WTC11 (cell line): ENCODE measurements at regions not wholly inside any gene's neighbourhood (a gene's known extent, or its start where the extent isn't known, plus 50 kb on each side); places are given as distances from the start of the nearest gene placed in this dataset.
"Not testable (repeated sequence)": the region's sequence is repeated elsewhere in the genome, so short reads cannot be mapped to it uniquely, and the experiment has no call there.

Experiments used
- ATAC-seq: fragments of 200-7000 bp; cut with Tn5 transposase; 2 replicates; pipeline ENCODE4 v1.10.0; 2021; ENCODE audit warnings: mild to moderate bottlenecking, moderate library complexity
- CTCF ChIA-PET: fragments of 300-600 bp; sonication (Branson Sonifier 250); formaldehyde crosslinking; loops from one replicate; lab custom pipeline; 2021; ENCODE audit warnings: antibody characterized with exemption; lab: Charles Lee
- POLR2A ChIA-PET: fragments of 350-600 bp; sonication (Branson Sonifier 250); formaldehyde crosslinking; loops from one replicate; lab custom pipeline; 2021; ENCODE audit warnings: antibody characterized with exemption; lab: Charles Lee
- DNase-seq: peaks from one replicate; pipeline ENCODE4 v3.0.0; 2021; ENCODE audit warnings: low spot score
- H3K27ac Mint-ChIP-seq: 2 replicates; pipeline ENCODE4 v1.8.0; 2021; ENCODE audit warnings: mixed read lengths
- H3K27me3 Mint-ChIP-seq: 2 replicates; pipeline ENCODE4 v1.8.0; 2021; ENCODE audit warnings: low read depth, mild to moderate bottlenecking, moderate library complexity, mixed read lengths
- H3K36me3 Mint-ChIP-seq: 2 replicates; pipeline ENCODE4 v1.8.0; 2021; ENCODE audit warnings: mixed read lengths
- H3K4me1 Mint-ChIP-seq: 2 replicates; pipeline ENCODE4 v1.8.0; 2022; ENCODE audit warnings: mixed read lengths
- H3K4me3 Mint-ChIP-seq: 2 replicates; pipeline ENCODE4 v1.8.0; 2021; ENCODE audit warnings: mild to moderate bottlenecking, moderate library complexity, mixed read lengths
- H3K9me3 Mint-ChIP-seq: 2 replicates; pipeline ENCODE4 v1.8.0; 2021; ENCODE audit warnings: mixed read lengths
- CBFB ChIP-seq: sonication (generic); formaldehyde crosslinking; IDR thresholded peaks from 2 replicates; pipeline ENCODE4 v1.8.1; 2022; ENCODE audit warnings: mild to moderate bottlenecking, low read depth, missing genetic modification reagents
- CREB1 ChIP-seq: sonication (generic); formaldehyde crosslinking; IDR thresholded peaks from 2 replicates; pipeline ENCODE4 v1.8.0; 2023; ENCODE audit warnings: mild to moderate bottlenecking, missing genetic modification reagents
- GRHL2 ChIP-seq: fragments of 250-450 bp; sonication (Bioruptor Pico); IDR thresholded peaks from 2 replicates; pipeline ENCODE4 v1.8.0; 2022; ENCODE audit warnings: mild to moderate bottlenecking, moderate library complexity; ENCODE audit not compliant: insufficient replicate concordance, severe bottlenecking
- MYBL2 ChIP-seq: sonication (generic); formaldehyde crosslinking; IDR thresholded peaks from 2 replicates; pipeline ENCODE4 v1.8.1; 2023; ENCODE audit warnings: mild to moderate bottlenecking, moderate library complexity, missing genetic modification reagents
- NFE2L1 ChIP-seq: sonication (generic); formaldehyde crosslinking; IDR thresholded peaks from 2 replicates; pipeline ENCODE4 v1.8.1; 2023; ENCODE audit warnings: missing genetic modification reagents
- NFYB ChIP-seq: sonication (generic); formaldehyde crosslinking; conservative IDR thresholded peaks from 2 replicates; pipeline ENCODE4 v1.8.0; 2022; ENCODE audit warnings: low read depth, missing genetic modification reagents
- NR1H2 ChIP-seq: sonication (generic); formaldehyde crosslinking; IDR thresholded peaks from 2 replicates; pipeline ENCODE4 v1.9.0; 2021; ENCODE audit warnings: mild to moderate bottlenecking, moderate library complexity, missing genetic modification reagents
- RORB ChIP-seq: fragments of 250-450 bp; sonication (Bioruptor Pico); IDR thresholded peaks from 2 replicates; pipeline ENCODE4 v1.9.0; 2021; ENCODE audit warnings: mild to moderate bottlenecking
- SMAD3 ChIP-seq: sonication (generic); formaldehyde crosslinking; IDR thresholded peaks from 2 replicates; pipeline ENCODE4 v1.8.0; 2022; ENCODE audit warnings: missing genetic modification reagents, mild to moderate bottlenecking, borderline replicate concordance
- SMAD4 ChIP-seq: sonication (generic); formaldehyde crosslinking; IDR thresholded peaks from 2 replicates; pipeline ENCODE4 v1.8.0; 2022; ENCODE audit warnings: mild to moderate bottlenecking, missing genetic modification reagents
- SOX15 ChIP-seq: fragments of 250-450 bp; sonication (Bioruptor Pico); IDR thresholded peaks from 2 replicates; pipeline ENCODE4 v1.9.0; 2021; ENCODE audit warnings: mild to moderate bottlenecking
- ZBTB21 ChIP-seq: sonication (generic); formaldehyde crosslinking; IDR thresholded peaks from 2 replicates; pipeline ENCODE4 v1.8.1; 2023; ENCODE audit warnings: mild to moderate bottlenecking, missing genetic modification reagents, borderline replicate concordance
- ZNF219 ChIP-seq: sonication (generic); formaldehyde crosslinking; IDR thresholded peaks from 2 replicates; pipeline ENCODE4 v1.8.0; 2023; ENCODE audit warnings: missing genetic modification reagents, mild to moderate bottlenecking, borderline replicate concordance
- ZNF263 ChIP-seq: sonication (generic); formaldehyde crosslinking; IDR thresholded peaks from 2 replicates; pipeline ENCODE4 v1.8.1; 2022; ENCODE audit warnings: low read depth, mild to moderate bottlenecking, moderate library complexity, missing genetic modification reagents
- ZNF396 ChIP-seq: fragments of 250-450 bp; sonication (Bioruptor Pico); IDR thresholded peaks from 2 replicates; pipeline ENCODE4 v1.8.0; 2021; ENCODE audit warnings: mild to moderate bottlenecking, moderate library complexity, borderline replicate concordance
- TF ChIP-seq, protein P1 (sequence below): sonication (generic); formaldehyde crosslinking; IDR thresholded peaks from 2 replicates; pipeline ENCODE4 v1.8.1; 2023; ENCODE audit warnings: mild to moderate bottlenecking, missing genetic modification reagents
- TF ChIP-seq, protein P2 (sequence below): sonication (generic); formaldehyde crosslinking; IDR thresholded peaks from 2 replicates; pipeline ENCODE4 v1.8.0; 2022; ENCODE audit warnings: mild to moderate bottlenecking, missing genetic modification reagents
- TF ChIP-seq, protein P3 (sequence below): sonication (generic); formaldehyde crosslinking; IDR thresholded peaks from 2 replicates; pipeline ENCODE4 v1.8.0; 2022; ENCODE audit warnings: mild to moderate bottlenecking, missing genetic modification reagents
- TF ChIP-seq, protein P4 (sequence below): sonication (generic); formaldehyde crosslinking; IDR thresholded peaks from 2 replicates; pipeline ENCODE4 v1.8.1; 2022; ENCODE audit warnings: mild to moderate bottlenecking, missing genetic modification reagents, moderate library complexity, borderline replicate concordance
- TF ChIP-seq, protein P5 (sequence below): fragments of 250-450 bp; sonication (Bioruptor Pico); IDR thresholded peaks from 2 replicates; pipeline ENCODE4 v1.9.0; 2021; ENCODE audit warnings: mild to moderate bottlenecking
- TF ChIP-seq, protein P6 (sequence below): fragments of 250-450 bp; sonication (Bioruptor Pico); IDR thresholded peaks from 2 replicates; pipeline ENCODE4 v2.1.2; 2022; ENCODE audit warnings: mild to moderate bottlenecking, moderate library complexity
- TF ChIP-seq, protein P7 (sequence below): sonication (generic); formaldehyde crosslinking; IDR thresholded peaks from 2 replicates; pipeline ENCODE4 v1.8.0; 2022; ENCODE audit warnings: missing genetic modification reagents

DNA sequence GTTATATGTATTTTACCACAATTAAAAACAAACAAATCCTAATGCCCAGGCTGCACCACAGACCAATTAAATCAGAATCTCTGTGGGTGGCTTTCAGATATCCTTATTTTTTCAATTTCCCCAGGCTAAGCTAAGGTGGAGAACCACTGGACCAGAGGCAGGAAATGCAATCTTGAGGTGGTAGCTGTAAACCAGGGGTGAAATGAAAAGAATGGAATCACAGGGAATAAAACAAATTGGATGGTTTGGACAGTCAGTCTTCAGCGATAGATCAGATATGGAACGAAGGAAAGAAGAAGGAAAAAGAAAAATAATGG is 215.4 kb downstream of the KCNRG start (continued):
- TF ChIP-seq, protein P1, sequence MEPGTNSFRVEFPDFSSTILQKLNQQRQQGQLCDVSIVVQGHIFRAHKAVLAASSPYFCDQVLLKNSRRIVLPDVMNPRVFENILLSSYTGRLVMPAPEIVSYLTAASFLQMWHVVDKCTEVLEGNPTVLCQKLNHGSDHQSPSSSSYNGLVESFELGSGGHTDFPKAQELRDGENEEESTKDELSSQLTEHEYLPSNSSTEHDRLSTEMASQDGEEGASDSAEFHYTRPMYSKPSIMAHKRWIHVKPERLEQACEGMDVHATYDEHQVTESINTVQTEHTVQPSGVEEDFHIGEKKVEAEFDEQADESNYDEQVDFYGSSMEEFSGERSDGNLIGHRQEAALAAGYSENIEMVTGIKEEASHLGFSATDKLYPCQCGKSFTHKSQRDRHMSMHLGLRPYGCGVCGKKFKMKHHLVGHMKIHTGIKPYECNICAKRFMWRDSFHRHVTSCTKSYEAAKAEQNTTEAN (CRISPR knock-in tag) = no peak

DNA sequence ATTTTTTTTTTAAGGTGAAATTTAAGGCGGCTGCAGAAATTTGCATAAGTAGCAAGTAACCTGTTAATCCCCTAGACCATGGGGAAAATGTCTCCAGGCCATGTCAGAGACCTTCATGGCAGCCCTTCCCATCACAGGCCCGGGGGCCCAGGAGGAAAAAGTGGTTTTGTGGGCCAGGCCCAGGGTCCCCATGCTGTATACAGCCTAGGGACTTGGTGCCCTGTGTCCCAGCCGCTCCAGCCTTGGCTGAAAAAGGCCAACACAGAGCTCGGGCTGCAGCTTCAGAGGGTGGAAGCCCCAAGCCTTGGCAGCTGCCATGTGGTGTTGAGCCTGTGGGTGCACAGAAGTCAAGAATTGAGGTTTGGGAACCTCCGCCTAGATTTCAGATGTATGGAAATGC is 218.3 kb downstream of the KCNRG start:
- POLR2A ChIA-PET, DNase-seq, CTCF ChIA-PET, H3K27ac Mint-ChIP-seq, H3K4me3 Mint-ChIP-seq, H3K9me3 Mint-ChIP-seq, ATAC-seq, H3K36me3 Mint-ChIP-seq, H3K27me3 Mint-ChIP-seq: not testable (repeated sequence)
- H3K4me1 Mint-ChIP-seq = peaks cover 30% of the 10 kb centered on the region

DNA sequence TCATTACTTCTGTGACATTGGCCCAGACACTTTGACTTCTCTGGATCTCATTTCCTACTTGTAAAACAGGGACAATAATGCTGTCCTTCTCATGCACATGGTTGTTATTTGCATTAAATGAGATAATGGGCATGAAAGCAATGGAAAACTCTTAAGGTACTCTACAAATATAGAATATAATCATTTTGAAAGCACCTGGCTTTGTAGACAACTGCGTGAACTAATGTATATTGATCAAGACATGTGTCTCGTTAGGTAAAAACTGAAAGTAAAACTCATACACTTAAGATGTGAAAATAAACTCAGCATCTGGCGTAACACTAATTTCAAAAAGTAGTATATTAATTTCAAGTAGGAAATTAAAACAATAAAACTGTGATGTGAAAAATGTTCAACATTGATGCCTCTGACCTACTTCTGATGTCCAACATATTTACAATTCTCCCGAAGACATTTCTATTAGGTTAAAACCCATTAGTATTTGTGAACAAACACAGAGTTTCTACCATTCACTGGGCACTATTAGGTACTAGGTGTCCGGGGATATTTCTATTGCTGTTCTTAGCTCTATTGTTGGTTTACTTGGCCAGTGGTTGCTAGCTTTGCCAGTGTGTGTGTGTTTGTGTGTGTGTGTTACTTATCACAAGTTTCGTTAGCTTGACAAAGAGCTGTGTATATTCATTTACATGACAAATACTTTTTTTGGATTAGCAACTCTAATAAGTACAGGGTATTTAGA is 220.5 kb downstream of the KCNRG start:
- peaks cover 10% of the 10 kb centered on the region for H3K36me3 Mint-ChIP-seq
- peaks cover 10% of the 10 kb centered on the region for H3K9me3 Mint-ChIP-seq
- peaks cover 17% of the 10 kb centered on the region for H3K4me1 Mint-ChIP-seq
- TF ChIP-seq, protein P2, sequence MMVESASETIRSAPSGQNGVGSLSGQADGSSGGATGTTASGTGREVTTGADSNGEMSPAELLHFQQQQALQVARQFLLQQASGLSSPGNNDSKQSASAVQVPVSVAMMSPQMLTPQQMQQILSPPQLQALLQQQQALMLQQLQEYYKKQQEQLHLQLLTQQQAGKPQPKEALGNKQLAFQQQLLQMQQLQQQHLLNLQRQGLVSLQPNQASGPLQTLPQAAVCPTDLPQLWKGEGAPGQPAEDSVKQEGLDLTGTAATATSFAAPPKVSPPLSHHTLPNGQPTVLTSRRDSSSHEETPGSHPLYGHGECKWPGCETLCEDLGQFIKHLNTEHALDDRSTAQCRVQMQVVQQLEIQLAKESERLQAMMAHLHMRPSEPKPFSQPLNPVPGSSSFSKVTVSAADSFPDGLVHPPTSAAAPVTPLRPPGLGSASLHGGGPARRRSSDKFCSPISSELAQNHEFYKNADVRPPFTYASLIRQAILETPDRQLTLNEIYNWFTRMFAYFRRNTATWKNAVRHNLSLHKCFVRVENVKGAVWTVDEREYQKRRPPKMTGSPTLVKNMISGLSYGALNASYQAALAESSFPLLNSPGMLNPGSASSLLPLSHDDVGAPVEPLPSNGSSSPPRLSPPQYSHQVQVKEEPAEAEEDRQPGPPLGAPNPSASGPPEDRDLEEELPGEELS (CRISPR knock-in tag) = no peak
- TF ChIP-seq SMAD4 (CRISPR knock-in tag) (no peak), SOX15 (no peak), ZBTB21 (CRISPR knock-in tag) (no peak), CREB1 (CRISPR knock-in tag) (no peak), MYBL2 (CRISPR knock-in tag) (no peak), RORB (no peak), NR1H2 (no peak), ZNF396 (no peak), NFYB (no peak), ZNF263 (no peak), SMAD3 (CRISPR knock-in tag) (no peak), ZNF219 (CRISPR knock-in tag) (no peak)
- TF ChIP-seq, protein P3, sequence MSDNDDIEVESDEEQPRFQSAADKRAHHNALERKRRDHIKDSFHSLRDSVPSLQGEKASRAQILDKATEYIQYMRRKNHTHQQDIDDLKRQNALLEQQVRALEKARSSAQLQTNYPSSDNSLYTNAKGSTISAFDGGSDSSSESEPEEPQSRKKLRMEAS = no peak
- TF ChIP-seq, protein P4, sequence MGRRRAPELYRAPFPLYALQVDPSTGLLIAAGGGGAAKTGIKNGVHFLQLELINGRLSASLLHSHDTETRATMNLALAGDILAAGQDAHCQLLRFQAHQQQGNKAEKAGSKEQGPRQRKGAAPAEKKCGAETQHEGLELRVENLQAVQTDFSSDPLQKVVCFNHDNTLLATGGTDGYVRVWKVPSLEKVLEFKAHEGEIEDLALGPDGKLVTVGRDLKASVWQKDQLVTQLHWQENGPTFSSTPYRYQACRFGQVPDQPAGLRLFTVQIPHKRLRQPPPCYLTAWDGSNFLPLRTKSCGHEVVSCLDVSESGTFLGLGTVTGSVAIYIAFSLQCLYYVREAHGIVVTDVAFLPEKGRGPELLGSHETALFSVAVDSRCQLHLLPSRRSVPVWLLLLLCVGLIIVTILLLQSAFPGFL (CRISPR knock-in tag) = no peak
- TF ChIP-seq, protein P5, sequence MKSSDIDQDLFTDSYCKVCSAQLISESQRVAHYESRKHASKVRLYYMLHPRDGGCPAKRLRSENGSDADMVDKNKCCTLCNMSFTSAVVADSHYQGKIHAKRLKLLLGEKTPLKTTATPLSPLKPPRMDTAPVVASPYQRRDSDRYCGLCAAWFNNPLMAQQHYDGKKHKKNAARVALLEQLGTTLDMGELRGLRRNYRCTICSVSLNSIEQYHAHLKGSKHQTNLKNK (CRISPR knock-in tag) = no peak
- no peak overlapping the region for H3K27ac Mint-ChIP-seq
- H3K4me3 Mint-ChIP-seq = no peak overlapping the region
- ChIA-PET CTCF (no interaction called here), POLR2A (interaction anchor here (0.5 kb wide), 1 partner anchor 24 kb away, joined by 9 read pairs; no protein-coding TSS in a partner anchor)
- DNase-seq (no peak), ATAC-seq (no peak)
- H3K27me3 Mint-ChIP-seq = no peaks in the 10 kb centered on the region

DNA sequence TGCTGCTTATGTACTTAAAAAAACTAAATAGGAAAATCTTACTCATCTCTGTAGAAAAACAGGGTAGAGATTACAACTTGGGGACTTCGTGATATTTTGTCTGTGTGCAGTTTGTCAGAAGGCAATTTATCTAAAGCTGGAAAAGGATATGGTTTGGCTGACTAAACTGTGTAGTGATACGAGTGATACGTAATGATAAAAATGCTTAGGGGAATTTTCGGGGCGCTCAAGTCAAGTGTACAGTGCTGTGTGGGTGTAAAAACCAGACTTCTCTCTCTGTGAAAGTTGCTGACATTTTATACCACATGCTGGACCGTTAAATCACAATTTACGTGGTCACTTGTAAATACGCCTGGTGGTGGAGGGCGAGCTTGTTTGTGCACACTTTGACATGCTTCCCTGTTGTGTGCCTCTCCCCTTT is 221.7 kb downstream of the KCNRG start:
- Mint-ChIP-seq H3K4me3 (no peak overlapping the region), H3K9me3 (peaks cover 10% of the 10 kb centered on the region), H3K27ac (no peak overlapping the region), H3K4me1 (peaks cover 17% of the 10 kb centered on the region), H3K27me3 (no peaks in the 10 kb centered on the region), H3K36me3 (peaks cover 10% of the 10 kb centered on the region)
- POLR2A ChIA-PET = no interaction called here
- ATAC-seq (no peak), DNase-seq (no peak)
- CTCF ChIA-PET = no interaction called here
- TF ChIP-seq, protein P6, sequence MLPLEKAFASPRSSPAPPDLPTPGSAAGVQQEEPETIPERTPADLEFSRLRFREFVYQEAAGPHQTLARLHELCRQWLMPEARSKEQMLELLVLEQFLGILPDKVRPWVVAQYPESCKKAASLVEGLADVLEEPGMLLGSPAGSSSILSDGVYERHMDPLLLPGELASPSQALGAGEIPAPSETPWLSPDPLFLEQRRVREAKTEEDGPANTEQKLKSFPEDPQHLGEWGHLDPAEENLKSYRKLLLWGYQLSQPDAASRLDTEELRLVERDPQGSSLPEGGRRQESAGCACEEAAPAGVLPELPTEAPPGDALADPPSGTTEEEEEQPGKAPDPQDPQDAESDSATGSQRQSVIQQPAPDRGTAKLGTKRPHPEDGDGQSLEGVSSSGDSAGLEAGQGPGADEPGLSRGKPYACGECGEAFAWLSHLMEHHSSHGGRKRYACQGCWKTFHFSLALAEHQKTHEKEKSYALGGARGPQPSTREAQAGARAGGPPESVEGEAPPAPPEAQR = no peak
- TF ChIP-seq, protein P7, sequence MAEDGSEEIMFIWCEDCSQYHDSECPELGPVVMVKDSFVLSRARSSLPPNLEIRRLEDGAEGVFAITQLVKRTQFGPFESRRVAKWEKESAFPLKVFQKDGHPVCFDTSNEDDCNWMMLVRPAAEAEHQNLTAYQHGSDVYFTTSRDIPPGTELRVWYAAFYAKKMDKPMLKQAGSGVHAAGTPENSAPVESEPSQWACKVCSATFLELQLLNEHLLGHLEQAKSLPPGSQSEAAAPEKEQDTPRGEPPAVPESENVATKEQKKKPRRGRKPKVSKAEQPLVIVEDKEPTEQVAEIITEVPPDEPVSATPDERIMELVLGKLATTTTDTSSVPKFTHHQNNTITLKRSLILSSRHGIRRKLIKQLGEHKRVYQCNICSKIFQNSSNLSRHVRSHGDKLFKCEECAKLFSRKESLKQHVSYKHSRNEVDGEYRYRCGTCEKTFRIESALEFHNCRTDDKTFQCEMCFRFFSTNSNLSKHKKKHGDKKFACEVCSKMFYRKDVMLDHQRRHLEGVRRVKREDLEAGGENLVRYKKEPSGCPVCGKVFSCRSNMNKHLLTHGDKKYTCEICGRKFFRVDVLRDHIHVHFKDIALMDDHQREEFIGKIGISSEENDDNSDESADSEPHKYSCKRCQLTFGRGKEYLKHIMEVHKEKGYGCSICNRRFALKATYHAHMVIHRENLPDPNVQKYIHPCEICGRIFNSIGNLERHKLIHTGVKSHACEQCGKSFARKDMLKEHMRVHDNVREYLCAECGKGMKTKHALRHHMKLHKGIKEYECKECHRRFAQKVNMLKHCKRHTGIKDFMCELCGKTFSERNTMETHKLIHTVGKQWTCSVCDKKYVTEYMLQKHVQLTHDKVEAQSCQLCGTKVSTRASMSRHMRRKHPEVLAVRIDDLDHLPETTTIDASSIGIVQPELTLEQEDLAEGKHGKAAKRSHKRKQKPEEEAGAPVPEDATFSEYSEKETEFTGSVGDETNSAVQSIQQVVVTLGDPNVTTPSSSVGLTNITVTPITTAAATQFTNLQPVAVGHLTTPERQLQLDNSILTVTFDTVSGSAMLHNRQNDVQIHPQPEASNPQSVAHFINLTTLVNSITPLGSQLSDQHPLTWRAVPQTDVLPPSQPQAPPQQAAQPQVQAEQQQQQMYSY (CRISPR knock-in tag) = no peak
- TF ChIP-seq GRHL2 (CRISPR knock-in tag) = no peak
- no peak for TF ChIP-seq CBFB (CRISPR knock-in tag)
- no peak for TF ChIP-seq NFE2L1 (CRISPR knock-in tag)
